ENCODE measurements at regions not wholly inside any gene's neighbourhood (a gene's known extent, or its start where the extent isn't known, plus 50 kb on each side); places are given as distances from the start of the nearest gene placed in this dataset.
"Not testable (repeated sequence)": the region's sequence is repeated elsewhere in the genome, so short reads cannot be mapped to it uniquely, and the experiment has no call there.

DNA sequence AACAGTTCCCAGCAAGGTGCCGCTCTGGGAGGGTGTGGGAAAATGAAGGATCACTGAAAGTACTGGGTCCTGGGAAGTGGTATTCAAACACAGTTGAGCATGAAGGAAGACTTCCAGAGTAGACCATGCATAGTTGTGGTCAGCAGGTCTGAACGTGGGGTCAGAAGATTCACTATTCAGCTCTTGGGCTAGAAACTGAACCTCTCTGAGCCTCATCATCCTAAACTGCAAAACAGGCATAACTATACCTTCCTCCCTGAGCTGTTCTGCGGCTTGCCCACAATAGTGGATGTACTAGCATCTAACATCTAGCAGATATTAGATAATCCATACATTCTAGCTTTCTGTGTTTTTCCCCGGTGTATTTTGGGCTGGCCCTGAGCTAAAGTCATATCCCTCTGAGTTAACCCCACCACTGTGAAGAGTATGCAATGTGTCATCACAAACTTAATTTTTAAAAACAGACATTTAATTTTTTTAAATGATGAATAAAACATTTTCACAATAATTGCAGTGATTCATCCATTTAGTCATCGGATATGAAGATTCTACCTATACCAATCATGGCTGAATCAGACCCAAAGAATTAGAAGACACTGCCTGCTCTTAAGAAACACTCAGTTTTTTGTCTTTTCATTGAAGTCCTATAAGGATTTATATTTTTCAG is 179.1 kb downstream of the BLID start:
- no peak for DNase-seq

DNA sequence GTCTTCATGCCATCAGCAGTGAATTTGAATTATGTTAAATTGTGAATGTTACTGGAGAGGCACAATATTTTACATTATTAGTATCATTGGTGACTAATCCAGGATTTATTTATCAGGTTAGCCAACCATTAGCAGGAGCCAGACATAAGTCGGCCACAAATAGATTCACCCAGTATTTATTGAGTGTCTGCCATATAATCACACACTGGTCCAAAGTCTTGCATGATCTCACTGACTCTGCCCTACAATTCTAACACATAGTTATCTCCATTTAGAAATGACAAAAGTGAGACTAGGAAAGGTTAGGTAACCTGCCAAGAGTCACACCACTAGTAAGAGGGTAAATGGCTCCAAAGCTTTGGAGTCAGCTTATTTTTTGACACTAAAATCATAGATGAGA is 179.6 kb downstream of the BLID start:
- DNase-seq, result no peak

DNA sequence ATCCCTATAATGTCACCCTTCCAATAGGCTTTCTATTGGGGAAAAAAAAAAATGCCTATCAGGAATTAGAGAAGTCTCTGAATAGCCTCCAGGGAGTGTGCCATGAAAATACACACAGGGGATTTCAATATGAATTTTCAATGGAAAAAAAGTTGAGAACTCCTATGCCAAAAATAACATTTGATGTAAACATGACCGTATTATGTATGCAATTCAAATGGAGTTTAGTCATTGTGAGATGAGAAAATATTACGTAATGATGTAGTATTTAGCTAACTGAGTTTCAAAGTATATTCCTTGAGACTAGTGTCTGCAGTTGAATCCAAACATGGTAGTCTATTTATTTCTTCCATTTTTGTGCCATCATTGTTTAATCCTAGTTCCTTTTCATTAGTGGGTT is 182.3 kb downstream of the BLID start:
- DNase-seq, result no peak

DNA sequence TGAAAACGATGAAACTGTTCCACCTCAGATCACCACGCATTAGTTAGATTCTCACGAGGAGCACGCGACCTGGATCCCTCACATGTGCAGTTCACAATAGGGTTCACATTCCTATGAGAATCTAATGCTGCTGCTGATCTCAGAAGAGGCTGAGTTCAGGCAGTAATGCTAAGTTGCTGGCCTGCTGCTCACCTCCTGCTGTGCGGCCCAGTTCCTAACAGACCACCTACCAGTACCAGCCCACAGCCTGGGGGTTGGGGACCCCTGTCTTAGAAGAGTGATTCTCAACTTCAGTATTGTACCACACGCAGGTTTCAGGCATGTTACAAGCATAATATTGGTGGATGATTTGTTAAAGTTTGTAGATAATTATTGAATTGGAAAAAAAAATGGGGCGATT is 182.7 kb downstream of the BLID start:
- no peak for DNase-seq

DNA sequence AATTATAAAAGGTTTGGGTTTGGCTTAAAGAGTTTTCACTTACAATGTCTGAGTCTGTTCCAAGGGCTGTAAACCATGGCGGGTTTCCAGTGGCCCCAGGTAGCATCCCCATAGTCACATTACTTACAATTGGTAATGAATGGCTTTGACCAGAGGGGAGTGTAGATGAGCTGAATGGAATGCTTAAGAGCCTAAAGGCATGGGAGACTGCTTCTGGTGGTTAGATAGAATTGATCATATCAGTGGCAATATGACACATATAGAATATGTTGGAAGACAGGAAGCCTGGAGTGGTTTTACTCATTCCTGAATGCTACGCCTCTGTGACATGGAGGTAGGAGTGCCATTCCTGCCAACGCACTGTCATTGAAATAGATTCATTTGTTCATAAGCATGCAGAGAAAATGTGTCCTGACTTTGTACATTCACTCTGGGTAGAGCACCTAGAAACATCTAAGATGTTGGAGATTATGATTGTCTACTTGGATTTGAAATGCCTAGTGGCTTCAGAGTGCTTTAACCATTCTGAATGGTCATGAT is 183.3 kb downstream of the BLID start:
- no peak for DNase-seq

DNA sequence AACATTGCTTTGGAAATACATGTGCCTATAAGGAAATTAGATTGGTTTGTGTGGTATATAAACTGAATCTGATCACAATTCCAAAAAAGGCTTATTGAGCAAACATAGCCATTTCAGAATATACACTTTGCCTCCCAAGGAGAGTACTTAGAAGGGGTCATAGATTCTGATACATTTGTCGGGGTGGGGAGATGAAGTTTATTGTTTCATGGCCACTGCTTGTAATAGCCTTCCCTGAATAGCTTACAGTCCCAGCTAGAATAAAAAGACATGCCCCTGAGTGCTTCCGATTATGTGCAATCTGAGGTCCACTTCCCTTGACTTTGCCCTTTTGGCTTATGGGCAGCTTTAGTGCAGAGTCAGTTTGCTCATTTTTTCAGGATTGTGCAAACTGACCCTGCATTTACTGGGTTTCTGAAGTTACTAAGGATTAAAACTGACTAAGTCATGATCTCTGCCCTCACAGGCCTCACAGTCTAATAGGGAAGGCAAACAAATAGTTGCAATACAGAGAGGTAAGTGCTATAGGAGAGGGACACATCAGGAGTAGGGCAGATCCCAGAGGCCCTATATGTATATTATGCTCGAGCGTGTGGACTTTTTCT is 184.2 kb downstream of the BLID start:
- no peak for DNase-seq

DNA sequence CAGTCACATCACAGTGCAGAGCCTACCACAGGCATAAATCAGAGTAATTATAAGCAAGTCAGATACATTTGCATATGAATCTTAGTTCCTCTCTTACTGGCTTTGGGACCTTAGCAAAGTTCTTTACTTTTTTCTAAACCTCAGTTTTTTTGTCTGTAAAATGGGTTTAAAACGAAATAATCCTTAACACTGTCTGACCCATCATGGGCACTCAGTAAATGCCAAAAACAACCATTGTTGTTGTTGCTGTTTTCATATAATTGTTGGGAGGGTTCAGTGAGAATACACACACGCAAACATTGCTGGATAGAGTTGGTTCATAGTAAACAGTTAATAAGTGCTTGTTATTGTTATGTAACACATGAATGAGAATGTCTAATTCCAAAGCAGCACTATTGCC is 184.9 kb downstream of the BLID start:
- DNase-seq, result no peak

DNA sequence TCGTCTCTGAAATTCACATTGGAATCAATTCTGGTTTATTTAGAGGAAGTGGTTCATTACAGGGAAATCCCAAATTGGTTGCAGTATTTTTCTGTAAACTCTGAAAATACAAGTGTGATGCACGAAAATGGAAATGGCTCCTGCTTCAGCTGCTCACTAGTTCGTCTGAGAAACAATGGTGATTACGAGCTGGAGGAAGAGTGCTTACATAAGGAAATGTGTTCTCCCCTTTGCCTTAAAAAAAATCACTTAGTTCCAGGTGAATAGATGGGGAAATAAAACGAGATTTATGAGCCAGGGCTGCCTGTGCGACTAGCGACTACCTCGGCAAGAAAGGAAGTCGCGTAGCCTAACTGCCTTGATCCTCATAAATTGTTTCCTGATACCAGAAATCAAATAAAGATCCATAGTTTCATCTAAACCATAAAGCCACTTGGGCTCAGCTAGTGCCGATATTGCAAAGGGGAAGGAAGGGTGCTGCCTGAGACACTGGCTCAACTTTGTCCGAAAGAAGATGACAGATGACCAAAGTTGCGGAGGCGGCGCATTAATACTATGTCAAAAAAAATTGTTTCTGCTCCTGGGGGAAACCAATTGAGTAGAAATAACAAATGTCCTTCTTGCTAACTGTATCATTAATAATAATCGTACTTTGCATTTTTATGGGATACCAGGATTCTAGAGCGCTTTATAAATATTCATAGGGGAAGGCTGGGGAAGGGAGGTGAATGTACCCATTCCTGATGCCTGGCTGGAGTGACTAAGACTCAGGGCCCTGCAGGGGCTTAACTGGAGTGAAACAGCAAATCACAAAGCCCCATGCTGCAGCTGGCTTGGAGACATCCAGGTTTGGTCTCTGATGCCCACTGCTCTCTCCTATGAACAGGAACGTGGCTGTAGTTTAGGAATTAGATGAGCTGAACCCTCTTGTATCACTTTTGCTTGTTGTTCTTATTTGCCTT is 185.7 kb downstream of the BLID start:
- no peak for DNase-seq

DNA sequence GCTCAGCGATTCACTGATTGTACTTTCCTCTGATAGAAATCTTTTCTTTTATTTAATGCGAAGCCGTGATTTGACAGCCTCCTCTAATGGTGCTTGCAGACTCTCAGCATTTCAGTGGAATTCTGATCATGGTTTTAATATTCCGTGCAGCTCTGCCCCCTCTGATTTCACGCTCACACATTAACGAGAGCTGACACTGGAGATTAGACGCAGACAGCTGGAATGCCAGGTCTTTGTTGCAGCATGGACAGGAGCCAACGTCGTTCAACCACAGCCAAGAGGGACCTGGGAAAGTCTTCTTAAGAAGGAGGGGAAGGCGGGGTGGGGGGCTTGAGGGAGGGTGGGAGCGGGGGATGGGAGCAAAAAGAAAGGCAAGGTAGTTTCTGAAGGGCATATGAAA is 186.4 kb downstream of the BLID start:
- no peak for DNase-seq

DNA sequence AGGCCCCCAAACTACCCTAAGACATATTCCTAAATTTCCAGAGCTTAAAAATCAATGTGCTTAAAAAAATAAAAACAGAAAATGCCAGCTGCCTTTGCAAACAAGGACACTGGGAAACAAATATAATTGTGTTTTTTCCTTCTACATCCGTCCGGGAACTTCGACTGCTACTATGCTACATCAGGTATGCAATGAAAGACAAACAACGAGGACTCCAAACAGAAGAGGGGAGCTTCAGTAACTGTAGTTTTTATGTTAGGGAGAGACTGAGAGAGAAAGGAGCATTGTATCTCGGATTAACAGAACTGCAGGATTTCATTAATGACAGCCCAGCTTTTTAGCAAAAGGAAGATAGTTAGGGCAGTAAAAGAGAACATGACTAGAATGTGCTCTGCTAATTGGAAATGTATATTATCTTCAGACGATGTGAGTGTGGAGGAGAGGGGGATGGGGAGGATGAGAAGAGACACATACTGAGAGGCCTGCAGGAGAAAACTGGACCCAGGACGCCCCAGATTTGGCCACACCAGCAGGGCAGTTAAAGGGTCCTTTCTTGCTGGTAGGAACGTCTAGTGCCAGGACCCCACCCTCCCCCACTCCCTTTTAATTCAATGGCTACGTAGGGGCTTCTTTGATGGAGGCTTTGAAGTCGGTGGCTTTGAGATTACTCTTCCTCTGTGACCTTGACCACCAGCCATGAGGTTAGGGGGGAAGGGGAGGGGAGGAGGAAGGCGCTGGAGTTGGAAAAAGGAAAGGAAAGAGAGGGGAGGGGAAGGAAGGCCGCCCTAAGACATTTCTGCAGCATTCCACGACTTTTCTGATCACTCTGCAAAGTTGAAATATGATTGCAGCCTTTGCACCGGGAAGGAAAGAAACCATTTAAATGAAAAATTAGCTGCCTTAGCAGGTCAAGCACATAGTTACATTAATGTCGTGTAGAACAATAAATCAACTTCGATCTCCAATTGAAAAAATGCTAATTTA is 187.1 kb downstream of the BLID start:
- no peak for DNase-seq

DNA sequence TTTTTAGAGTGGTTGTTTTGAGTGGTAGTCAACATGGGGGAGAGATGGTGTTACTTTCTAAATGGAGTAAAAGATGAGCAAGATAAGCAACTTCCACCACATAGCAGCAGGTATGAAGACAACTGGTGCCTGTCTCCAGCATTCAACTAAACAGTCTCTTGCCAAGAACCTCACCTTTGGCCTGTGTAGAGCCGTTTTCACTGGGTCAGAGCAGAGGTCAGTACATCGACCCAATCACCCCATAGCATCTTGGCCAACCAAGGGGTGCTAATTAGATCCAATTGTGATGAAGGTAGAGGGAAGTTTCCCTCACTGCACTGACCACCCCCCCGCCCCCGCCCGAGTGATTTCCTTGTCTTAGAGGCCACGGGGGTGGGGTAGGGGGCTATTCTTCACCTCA is 188.2 kb downstream of the BLID start:
- DNase-seq, result no peak

DNA sequence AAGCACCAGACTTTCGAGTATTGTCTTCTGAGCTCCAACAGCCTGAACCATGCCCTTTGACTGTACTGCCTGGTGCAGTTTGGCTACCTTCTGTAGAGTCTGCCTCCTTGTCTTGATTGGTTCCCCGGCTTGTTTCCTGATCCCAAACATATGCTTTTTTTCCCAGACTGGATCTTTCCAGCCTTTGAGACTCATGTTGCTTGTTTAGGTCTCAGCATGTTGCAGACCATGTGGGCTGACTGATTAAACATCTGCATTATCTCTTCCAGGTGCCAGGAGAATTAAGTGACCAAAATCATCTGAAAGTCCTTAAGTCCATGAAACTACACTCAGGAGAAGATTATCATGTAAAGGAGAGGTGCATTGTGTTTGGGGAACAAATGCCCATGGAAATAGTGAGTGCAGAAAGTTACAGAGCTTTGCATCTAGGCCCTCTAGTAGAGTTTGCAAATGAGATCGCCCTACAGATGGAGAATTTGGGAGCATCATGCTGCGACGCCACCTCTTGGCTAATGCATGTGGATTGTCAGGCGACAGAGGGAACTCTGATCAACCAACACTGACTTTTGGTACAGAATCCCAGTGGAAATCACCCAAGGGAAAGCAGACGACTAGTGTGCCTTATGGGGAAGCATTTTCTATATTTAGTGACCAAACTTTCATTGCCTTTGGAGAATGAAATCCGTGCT is 188.8 kb downstream of the BLID start:
- no peak for DNase-seq

DNA sequence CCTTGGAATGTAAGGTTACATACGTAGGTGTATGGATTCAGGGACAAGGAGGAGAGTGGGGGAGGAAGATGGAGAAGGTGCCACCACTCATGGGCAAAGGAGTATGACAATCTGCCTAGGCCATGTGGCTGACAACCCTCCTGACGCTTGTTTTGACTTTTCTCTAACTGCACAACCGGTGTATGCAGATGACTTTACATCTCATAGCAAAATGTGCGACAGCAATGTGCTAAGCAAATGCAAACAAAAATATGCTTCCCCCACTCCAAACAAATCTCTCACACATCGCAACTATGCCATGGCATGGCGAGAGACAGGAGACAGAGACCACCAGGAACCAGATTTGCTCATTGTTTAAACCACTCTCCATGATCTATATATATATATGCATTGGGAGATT is 191.8 kb downstream of the BLID start:
- no peak for DNase-seq

DNA sequence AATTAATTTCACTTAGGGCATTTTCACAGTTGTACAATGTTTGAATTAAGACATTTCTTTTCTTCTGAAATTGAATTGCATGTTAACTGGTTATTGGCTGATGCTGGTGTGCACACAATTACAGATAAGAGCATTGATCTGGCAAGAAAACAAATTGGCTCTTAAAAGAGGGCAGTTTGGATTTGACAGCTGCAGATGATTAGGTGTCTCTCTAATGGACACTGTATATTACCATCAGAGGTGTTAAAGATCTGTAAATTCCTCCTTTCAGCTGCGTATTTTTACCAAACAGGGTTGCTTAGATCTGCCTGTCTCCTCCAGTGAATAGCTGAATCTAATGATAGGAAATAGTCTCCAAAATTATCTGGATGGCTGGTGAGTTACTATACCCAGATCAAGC is 198.5 kb downstream of the BLID start:
- DNase-seq, result no peak

DNA sequence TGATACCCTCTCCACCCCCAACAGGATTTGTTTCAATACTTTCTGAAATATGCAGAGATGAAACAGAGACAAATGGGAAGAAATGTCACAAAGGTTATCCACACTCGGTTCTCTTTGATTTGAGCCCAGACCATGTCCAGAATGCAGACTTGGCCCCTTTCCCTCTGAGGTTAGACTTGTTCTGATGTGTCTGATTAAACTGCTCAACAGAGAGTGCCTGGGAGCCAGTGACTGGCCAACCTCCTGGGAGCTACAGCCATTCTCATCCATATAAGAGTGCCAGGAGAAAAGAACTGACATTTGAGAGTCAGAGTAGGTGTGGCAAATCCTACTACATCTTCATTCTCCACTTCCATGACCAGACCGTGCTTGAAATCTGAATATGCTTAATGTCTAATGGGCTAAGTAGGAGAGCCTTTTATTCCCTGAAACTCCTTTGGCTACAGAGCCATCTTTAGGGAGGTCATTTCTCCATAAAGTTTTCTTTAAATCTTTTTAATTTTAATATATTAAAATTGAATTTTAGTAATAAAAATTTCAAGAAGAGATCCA is 201.4 kb downstream of the BLID start:
- no peak for DNase-seq

DNA sequence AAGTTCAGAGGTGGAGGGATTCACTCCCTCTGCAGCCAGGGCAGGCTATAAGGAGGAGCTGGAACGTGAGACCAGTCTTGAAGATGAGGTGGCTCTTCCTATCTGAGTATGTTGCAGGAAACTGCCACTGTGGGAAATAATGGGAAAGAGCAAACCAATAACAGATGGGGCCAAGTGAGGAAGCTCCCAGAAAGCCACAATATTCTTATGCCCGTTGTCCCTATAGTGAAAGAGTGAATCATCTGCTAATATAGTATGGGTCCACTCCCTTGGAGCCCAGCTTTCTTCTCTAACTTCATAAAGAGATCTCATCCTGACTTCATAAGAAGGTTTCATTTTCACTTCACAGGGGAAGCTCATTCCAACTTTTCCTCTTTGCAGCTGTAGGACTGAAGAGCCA is 206.4 kb downstream of the BLID start:
- no peak for DNase-seq

DNA sequence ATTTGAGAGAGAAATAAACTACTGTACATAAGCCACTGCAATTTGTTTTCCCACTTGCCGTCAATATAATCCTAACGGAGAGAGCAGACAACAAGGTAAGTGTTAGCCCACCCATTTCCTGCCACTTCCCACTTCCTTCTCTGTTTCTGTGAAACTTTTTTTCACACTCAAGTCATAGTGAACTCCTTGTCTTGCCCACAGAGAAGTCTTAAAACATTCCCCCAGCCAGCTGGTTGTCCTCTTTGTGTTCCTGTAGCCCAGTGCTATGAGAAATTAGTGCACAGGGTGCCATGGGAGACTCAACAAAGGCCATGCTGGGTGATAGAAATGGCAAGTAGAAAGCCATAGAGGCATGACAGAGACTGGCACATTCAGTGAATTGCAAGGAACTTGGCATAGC is 208.6 kb downstream of the BLID start:
- no peak for DNase-seq

DNA sequence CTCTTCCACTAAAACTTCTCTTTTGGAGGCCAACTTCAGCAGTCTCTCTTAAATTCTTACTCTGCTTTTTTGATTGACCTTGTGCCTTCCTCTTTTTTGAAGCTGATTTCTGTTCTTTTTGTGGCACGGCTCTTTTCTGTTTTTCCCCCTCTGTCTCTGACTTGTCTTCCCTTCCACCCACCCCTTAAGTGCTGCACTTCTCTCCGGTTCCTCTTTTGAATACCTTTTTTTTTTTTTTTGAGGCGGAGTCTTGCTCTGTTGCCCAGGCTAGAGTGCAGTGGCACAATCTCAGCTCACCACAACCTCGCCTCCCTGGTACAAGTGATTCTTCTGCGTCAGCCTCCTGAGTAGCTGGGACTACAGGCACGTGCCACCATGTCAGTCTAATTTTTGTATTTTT is 211.9 kb downstream of the BLID start:
- no peak for DNase-seq

DNA sequence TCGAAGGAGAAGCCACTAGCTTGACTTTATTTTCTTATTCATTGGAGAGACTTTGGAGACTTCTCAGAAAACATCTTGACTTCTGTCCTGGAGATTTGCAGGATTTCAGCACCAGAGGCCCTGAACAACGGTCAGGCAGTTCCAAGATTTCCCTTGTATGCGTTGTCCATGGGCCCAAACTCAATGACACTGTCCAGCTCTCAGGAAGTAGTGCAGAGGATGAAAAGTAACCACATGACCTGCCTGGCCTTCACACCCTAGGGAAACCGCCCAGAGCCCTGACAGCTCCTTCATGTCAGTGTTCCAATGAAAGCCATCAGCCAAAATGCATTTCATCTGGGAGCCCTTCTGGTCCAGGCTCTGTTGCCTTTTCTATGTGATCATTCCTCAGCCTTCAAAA is 214.1 kb downstream of the BLID start:
- DNase-seq, result no peak

DNA sequence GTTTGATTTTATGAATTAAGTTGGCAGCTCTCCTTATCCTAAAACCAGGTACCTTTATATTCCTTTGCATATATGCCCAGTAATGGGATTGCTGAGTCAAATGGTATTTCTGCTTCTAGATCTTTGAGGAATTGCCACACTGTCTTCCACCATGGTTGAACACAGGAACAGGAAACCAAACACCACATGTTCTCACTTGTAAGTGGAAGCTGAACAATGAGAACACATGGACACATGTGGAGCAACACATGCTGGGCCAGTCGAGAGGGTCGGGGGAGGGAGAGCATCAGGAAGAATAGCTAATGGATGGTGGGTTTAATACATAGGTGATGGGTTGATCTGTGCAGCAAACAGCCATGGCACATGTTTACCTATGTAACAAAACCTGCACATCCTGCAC is 214.6 kb downstream of the BLID start:
- not testable (repeated sequence) for DNase-seq

DNA sequence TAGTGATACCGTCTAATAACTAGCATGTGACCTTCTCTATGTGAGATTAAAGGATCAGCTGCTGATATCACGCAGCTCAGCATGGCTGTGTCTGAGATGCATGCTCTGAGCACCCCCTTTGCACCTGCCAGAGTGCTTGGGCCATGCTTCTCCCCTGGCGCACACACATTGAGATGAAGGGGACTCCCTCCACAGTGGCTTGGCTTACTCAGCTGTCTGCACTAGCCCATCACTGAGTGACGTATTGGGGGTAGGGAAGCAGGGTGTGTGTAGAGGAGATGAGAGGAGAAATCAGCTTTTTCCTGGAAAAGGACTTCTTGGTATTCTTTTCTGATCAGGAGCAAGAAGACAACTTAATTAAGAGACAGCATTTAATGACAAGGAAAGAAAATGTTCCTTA is 216.5 kb downstream of the BLID start:
- DNase-seq, result no peak

DNA sequence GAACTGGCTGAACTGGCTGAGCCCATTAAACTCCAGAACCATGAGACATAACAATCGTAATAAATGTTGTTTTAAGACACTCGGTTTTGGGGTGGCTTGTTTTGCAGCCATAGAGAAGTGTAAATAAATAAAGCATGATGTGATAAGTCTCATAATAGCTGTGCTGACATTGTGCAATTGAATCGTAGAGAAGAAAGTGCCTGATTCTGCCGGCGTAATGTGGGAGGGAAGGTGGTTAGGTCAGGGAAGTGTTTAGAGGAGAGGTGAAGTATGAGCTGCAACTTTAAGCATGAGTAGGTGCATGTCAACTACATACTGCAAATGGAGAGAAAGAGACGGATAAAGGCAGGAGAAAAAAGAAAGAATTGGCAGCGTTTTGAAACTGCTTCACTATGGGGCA is 217.1 kb downstream of the BLID start:
- no peak for DNase-seq

Measured in NCI-H446 treated with DMSO at 0.1 percent for 48 hours (cell line).